Fibroblast of villous mesenchyme (primary cell): ENCODE measurements at regions not wholly inside any gene's neighbourhood (a gene's known extent, or its start where the extent isn't known, plus 50 kb on each side); places are given as distances from the start of the nearest gene placed in this dataset.

ENCODE experiments used
- DNase-seq: peaks from one replicate; pipeline ENCODE4 v3.0.0-alpha.2; 2010; ENCODE audit warnings: low read depth
- H3K4me3 ChIP-seq: 2 replicates; pipeline ENCODE4 v1.5.1; 2011; ENCODE audit warnings: low read depth, mild to moderate bottlenecking, low read length
- TF ChIP-seq, protein P1 (sequence below): IDR thresholded peaks from 2 replicates; pipeline ENCODE4 v1.5.1; 2012; ENCODE audit warnings: low read depth, mild to moderate bottlenecking, low read length; ENCODE audit not compliant: insufficient read depth

- DNase-seq, result no peak
- TF ChIP-seq, protein P1, sequence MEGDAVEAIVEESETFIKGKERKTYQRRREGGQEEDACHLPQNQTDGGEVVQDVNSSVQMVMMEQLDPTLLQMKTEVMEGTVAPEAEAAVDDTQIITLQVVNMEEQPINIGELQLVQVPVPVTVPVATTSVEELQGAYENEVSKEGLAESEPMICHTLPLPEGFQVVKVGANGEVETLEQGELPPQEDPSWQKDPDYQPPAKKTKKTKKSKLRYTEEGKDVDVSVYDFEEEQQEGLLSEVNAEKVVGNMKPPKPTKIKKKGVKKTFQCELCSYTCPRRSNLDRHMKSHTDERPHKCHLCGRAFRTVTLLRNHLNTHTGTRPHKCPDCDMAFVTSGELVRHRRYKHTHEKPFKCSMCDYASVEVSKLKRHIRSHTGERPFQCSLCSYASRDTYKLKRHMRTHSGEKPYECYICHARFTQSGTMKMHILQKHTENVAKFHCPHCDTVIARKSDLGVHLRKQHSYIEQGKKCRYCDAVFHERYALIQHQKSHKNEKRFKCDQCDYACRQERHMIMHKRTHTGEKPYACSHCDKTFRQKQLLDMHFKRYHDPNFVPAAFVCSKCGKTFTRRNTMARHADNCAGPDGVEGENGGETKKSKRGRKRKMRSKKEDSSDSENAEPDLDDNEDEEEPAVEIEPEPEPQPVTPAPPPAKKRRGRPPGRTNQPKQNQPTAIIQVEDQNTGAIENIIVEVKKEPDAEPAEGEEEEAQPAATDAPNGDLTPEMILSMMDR, result no peak
- H3K4me3 ChIP-seq, result no peak overlapping the region
Observed at GRCh38 chr2:15048000-15048399, 415.5 kb downstream of the LRATD1 start.

DNA sequence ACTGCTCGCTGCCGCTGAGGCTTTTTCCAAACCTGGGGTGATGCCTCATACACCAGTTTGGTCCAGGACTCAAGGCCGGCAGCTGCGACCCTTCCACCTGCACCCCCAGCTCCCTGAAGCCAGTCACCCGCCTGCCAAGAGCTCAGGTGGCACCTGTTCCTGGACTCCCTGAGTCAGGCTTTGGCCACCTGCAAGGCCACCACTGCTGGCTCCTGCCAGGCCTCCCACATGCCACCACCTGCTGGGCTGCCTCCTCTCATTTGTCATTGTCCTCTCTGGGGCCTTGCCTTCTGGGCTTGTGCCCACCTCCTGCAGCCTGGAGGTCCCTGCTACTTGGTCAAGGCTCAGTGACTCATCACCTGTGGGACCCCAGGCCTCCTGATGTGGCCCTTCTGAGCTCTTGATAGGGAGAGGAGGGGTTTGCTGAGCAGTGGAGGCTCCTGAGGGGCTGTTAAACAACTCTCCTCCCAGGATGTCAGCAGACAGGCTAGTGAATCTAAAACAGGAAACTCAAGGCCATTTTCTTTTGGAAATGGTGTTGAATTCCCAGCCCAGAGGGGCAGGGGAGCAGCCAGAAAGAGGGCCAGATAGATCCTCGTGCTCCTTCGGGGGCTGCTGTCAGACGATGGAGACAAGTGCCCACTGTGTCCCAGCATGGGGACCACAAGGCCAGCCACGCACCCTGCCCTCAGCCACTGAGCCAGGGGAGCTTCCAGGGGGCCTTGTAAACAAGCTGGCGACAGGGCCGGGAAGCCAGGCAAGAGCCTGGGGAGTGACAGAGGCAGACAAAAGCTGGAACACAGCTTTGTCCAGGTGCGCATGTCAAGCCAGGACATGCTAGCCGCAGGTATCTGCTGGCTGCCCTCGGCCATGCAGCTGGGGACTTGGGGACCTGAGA is 416.8 kb downstream of the LRATD1 start:
- no peak for DNase-seq
- TF ChIP-seq, protein P1, result no peak
- no peak overlapping the region for H3K4me3 ChIP-seq

- TF ChIP-seq, protein P1, result no peak
- H3K4me3 ChIP-seq, result no peak overlapping the region
- no peak for DNase-seq
Observed at GRCh38 chr2:15050483-15050882, 418.0 kb downstream of the LRATD1 start.

DNA sequence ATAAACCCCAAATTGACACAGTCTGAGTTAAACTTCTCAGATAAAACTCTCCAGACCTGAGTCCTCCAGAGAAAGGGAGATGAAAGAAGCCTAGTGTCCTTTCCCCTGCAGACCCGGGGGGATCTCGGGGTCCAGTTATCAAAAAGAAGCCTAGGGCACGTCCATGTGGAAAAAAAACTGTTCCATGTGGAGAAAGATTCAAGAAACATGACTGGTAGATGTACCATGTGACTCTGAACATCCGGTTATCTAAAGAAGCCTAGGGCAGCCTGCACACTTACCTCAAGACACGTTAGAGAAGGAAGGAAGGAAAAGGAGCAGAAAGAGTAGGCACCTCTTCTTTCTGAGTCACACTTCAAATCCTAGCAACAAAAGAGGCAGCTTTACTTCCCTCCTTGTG is 421.0 kb downstream of the LRATD1 start:
- no peak overlapping the region for H3K4me3 ChIP-seq
- TF ChIP-seq, protein P1, result no peak

GRCh38 chr2:15058015-15058720 is 425.7 kb downstream of the LRATD1 start:
- H3K4me3 ChIP-seq, result no peak overlapping the region
- no peak for DNase-seq

More for the DNA sequence above, 421.0 kb downstream of the LRATD1 start:
- no peak for DNase-seq

DNA sequence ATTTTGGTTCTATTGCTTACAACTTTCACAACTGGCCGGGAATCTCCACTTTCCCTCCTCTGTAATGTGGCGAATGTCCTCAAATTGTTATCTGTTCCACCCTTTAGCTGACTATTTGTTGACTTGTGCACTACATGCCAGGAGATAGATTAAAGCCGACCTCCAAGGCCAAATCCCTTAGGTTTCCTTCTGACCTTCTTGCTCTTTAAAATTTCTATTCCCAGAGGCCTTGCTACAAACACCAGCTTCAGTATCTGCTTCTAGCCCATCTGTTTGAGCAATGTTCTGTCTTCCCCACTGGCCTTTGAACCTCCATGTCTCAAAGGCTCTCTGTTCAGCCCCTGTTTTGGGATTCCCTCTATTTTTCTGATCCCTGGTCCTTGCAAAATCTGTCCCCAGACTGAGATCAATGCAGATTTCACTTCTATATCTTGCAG is 426.2 kb downstream of the LRATD1 start:
- H3K4me3 ChIP-seq, result no peak overlapping the region
- TF ChIP-seq, protein P1, result no peak
- no peak for DNase-seq

More at GRCh38 chr2:15058015-15058720, 425.7 kb downstream of the LRATD1 start:
- TF ChIP-seq, protein P1, result no peak
